DND-41 (cell line): ENCODE measurements at regions not wholly inside any gene's neighbourhood (a gene's known extent, or its start where the extent isn't known, plus 50 kb on each side); places are given as distances from the start of the nearest gene placed in this dataset.

Experiments used
- ATAC-seq: fragments of 200-7000 bp; cut with Tn5 transposase; 3 replicates; pipeline ENCODE4 v1.9.1; 2021; ENCODE audit warnings: low read depth; ENCODE audit not compliant: insufficient read depth
- DNase-seq: peaks from one replicate; pipeline ENCODE4 v3.0.0-alpha.2; 2020
- H2AFZ ChIP-seq: 2 replicates; pipeline ENCODE4 v1.6.0; 2012; ENCODE audit warnings: low read depth, low read length
- H3K27ac ChIP-seq: 2 replicates; pipeline ENCODE4 v1.5.1; 2012; ENCODE audit warnings: low read length, inconsistent platforms
- H3K27me3 ChIP-seq: fragments of 200-600 bp; sonication (generic); 2 replicates; pipeline ENCODE4 v1.6.0; 2012; ENCODE audit warnings: low read length, mild to moderate bottlenecking, inconsistent platforms; ENCODE audit not compliant: insufficient read depth, poor library complexity
- H3K36me3 ChIP-seq: 2 replicates; pipeline ENCODE4 v1.5.1; 2012; ENCODE audit warnings: low read length, inconsistent platforms; ENCODE audit not compliant: insufficient read depth
- H3K4me1 ChIP-seq: 2 replicates; pipeline ENCODE4 v1.5.1; 2012; ENCODE audit warnings: mild to moderate bottlenecking, low read length; ENCODE audit not compliant: insufficient read depth
- H3K4me2 ChIP-seq: 2 replicates; pipeline ENCODE4 v1.6.0; 2012; ENCODE audit warnings: mild to moderate bottlenecking, moderate library complexity, low read length, inconsistent platforms; ENCODE audit not compliant: insufficient read depth
- H3K4me3 ChIP-seq, 2 experiments: fragments of 200-600 bp in 1 of 2; shearing (Covaris generic) in 1 of 2; 2 replicates each; pipeline ENCODE4 v1.5.1; 2012 to 2016; ENCODE audit warnings: inconsistent platforms in 2 of 2, low read length in 2 of 2, mild to moderate bottlenecking in 2 of 2, low read depth in 1 of 2, moderate library complexity in 1 of 2
- H3K79me2 ChIP-seq: 2 replicates; pipeline ENCODE4 v1.6.0; 2012; ENCODE audit warnings: low read length, inconsistent platforms; ENCODE audit not compliant: insufficient read depth
- H3K9ac ChIP-seq: 2 replicates; pipeline ENCODE4 v1.6.0; 2012; ENCODE audit warnings: low read depth, mild to moderate bottlenecking, inconsistent platforms, low read length, moderate library complexity
- H3K9me3 ChIP-seq: 2 replicates; pipeline ENCODE4 v1.5.1; 2012; ENCODE audit warnings: low read length, moderate library complexity, mild to moderate bottlenecking, inconsistent platforms; ENCODE audit not compliant: insufficient read depth, severe bottlenecking
- H4K20me1 ChIP-seq: 2 replicates; pipeline ENCODE4 v1.6.0; 2012; ENCODE audit warnings: low read length; ENCODE audit not compliant: insufficient read depth
- EZH2 ChIP-seq: IDR thresholded peaks from 3 replicates; pipeline ENCODE4 v1.6.1; 2012; ENCODE audit warnings: borderline replicate concordance, low read depth, mild to moderate bottlenecking, moderate library complexity, low read length, inconsistent platforms; ENCODE audit not compliant: severe bottlenecking
- TF ChIP-seq, protein P1 (sequence below): IDR thresholded peaks from 2 replicates; pipeline ENCODE4 v1.5.1; 2012; ENCODE audit warnings: borderline replicate concordance, low read length, moderate library complexity, mild to moderate bottlenecking; ENCODE audit not compliant: poor library complexity, severe bottlenecking; ENCODE audit errors: extremely low read depth

GRCh38 chr11:33616552-33616951 lies 84.1 kb downstream of the C11orf91 start:
- ATAC-seq = no peak
- Histone ChIP-seq H4K20me1 (no peaks in the 10 kb centered on the region; the same call in 1 of the 2 replicates), H3K4me2 (no peak overlapping the region), H3K9me3 (no peaks in the 10 kb centered on the region), H3K9ac (no peak overlapping the region), H3K27ac (no peak overlapping the region), H3K4me3 (no peak overlapping the region), H2AFZ (no peak overlapping the region), H3K36me3 (no peaks in the 10 kb centered on the region), H3K4me1 (no peaks in the 10 kb centered on the region), H3K27me3 (peaks cover 25% of the 10 kb centered on the region), H3K79me2 (no peaks in the 10 kb centered on the region)
- no peak for TF ChIP-seq EZH2
- TF ChIP-seq, protein P1, sequence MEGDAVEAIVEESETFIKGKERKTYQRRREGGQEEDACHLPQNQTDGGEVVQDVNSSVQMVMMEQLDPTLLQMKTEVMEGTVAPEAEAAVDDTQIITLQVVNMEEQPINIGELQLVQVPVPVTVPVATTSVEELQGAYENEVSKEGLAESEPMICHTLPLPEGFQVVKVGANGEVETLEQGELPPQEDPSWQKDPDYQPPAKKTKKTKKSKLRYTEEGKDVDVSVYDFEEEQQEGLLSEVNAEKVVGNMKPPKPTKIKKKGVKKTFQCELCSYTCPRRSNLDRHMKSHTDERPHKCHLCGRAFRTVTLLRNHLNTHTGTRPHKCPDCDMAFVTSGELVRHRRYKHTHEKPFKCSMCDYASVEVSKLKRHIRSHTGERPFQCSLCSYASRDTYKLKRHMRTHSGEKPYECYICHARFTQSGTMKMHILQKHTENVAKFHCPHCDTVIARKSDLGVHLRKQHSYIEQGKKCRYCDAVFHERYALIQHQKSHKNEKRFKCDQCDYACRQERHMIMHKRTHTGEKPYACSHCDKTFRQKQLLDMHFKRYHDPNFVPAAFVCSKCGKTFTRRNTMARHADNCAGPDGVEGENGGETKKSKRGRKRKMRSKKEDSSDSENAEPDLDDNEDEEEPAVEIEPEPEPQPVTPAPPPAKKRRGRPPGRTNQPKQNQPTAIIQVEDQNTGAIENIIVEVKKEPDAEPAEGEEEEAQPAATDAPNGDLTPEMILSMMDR = no peak
- DNase-seq = no peak

- no peaks in the 10 kb centered on the region for H3K79me2 ChIP-seq
- no peaks in the 10 kb centered on the region for H3K4me1 ChIP-seq
- no peaks in the 10 kb centered on the region for H3K36me3 ChIP-seq
- H3K4me3 ChIP-seq = no peak overlapping the region
- H4K20me1 ChIP-seq = no peaks in the 10 kb centered on the region
- H3K9me3 ChIP-seq = no peaks in the 10 kb centered on the region
- H3K4me2 ChIP-seq = no peak overlapping the region
- peaks cover 21% of the 10 kb centered on the region for H3K27me3 ChIP-seq
- no peak overlapping the region for H3K27ac ChIP-seq
- no peak overlapping the region for H3K9ac ChIP-seq
- H2AFZ ChIP-seq = no peak overlapping the region
- DNase-seq (no peak), ATAC-seq (no peak)
- no peak for TF ChIP-seq EZH2
- TF ChIP-seq, protein P1 = no peak
Observed at GRCh38 chr11:33615751-33616150, 84.9 kb downstream of the C11orf91 start.

DNA sequence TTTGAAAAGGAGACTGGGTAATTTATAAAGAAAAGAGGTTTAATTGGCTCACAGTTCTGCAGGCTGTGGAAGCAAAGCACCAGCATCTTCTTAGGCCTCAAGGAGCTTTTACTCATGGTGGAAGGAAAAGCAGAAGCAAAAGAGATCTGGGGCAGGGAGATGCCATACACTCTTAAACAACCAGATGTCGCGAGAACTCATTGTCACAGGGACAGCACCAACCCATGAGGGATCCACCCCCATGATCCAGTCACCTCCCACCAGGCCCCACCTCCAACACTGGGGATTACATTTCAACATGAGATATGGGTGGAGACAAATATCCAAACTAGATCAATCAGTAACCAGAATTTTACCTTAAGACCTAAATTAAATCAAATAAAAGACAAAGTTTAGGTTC lies 87.2 kb downstream of the C11orf91 start:
- ATAC-seq (no peak), DNase-seq (no peak)
- H3K79me2 ChIP-seq = no peaks in the 10 kb centered on the region
- no peak overlapping the region for H3K4me2 ChIP-seq
- TF ChIP-seq, protein P1 = no peak
- TF ChIP-seq EZH2 = no peak
- H4K20me1 ChIP-seq = no peaks in the 10 kb centered on the region
- H3K27ac ChIP-seq = no peak overlapping the region
- no peaks in the 10 kb centered on the region for H3K9me3 ChIP-seq
- peaks cover 12% of the 10 kb centered on the region for H3K27me3 ChIP-seq
- no peaks in the 10 kb centered on the region for H3K4me1 ChIP-seq
- no peak overlapping the region for H3K9ac ChIP-seq
- H2AFZ ChIP-seq = no peak overlapping the region
- no peak overlapping the region for H3K4me3 ChIP-seq
- H3K36me3 ChIP-seq = no peaks in the 10 kb centered on the region

DNA sequence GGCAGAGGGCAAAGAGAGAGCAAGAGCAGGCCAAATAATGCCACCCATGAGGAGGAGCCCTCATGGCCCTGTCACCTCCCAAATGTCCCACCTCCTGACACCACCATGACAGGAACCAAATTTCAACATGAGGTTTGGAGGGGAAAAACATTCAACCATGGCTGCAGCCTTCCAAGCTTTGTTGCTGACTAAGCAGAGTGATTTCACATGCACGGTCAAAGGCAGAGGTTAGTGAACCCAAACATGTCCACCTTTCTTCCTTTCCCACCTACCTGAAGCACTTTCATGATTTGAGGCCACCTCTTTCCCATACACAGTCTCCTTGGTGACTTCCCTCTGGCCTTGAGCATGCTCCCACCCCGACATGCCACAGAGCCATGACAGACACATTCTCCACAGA lies 89.7 kb downstream of the C11orf91 start:
- Histone ChIP-seq H3K79me2 (no peaks in the 10 kb centered on the region), H3K36me3 (no peaks in the 10 kb centered on the region), H3K4me3 (no peak overlapping the region), H4K20me1 (no peaks in the 10 kb centered on the region), H2AFZ (no peak overlapping the region), H3K9ac (no peak overlapping the region), H3K4me2 (no peak overlapping the region), H3K27ac (no peak overlapping the region), H3K9me3 (no peaks in the 10 kb centered on the region), H3K27me3 (peaks cover 8% of the 10 kb centered on the region), H3K4me1 (no peaks in the 10 kb centered on the region)
- DNase-seq (no peak), ATAC-seq (no peak)
- TF ChIP-seq, protein P1 = no peak
- no peak for TF ChIP-seq EZH2
